ENCODE measurements at regions not wholly inside any gene's neighbourhood (a gene's known extent, or its start where the extent isn't known, plus 50 kb on each side); places are given as distances from the start of the nearest gene placed in this dataset.
A peak's percentile ranks its signal among the peaks of the same experiment; 100 is the strongest.

GRCh38 chr12:65755596-65755978 is 68.7 kb upstream of the HMGA2 start:
- Mint-ChIP-seq H3K27me3 (ENCODE audit: insufficient read depth, unreplicated experiment) (no peaks in the 10 kb centered on the region), H3K27ac (ENCODE audit: low read depth, unreplicated experiment) (no peak overlapping the region), H3K9me3 (ENCODE audit: unreplicated experiment) (peaks cover 4% of the 10 kb centered on the region), H3K36me3 (ENCODE audit: insufficient read depth, unreplicated experiment) (no peaks in the 10 kb centered on the region), H3K4me1 (ENCODE audit: insufficient read depth, unreplicated experiment) (peaks cover 7% of the 10 kb centered on the region), H3K4me3 (ENCODE audit: unreplicated experiment) (no peak overlapping the region)
- no peak for TF ChIP-seq CTCF (IDR thresholded peaks at IDR 0.05; ENCODE audit: unreplicated experiment)
- BruUV-seq (replicated peaks): no TSS peak
- DNase-seq (ENCODE audit: unreplicated experiment): peak; percentile 9
- ChIA-PET POLR2A (no interaction called here), CTCF (no interaction called here)
- intact Hi-C loops (cut with micrococcal nuclease): no loop called here

DNA sequence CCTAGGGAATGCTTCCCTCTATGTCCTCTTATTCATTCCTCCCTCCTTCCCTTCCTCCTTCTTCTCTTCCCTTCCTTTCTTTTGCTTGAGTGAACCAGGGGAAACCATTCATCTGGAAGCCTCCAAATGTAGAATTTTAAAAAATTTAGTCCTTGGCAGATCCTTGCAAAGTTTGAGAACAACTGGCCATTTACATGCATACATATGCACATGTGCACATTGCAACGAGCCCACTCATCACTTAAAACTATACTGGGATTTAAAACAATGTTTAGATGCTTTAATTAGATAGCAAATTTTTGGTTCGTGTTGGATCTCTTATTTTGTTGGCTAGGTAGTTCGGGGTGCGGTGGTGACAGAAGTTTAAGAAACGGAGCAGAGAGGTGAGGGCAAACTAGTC is 68.0 kb upstream of the HMGA2 start:
- H3K27ac Mint-ChIP-seq (ENCODE audit: low read depth, unreplicated experiment): no peak overlapping the region
- ChIA-PET CTCF (no interaction called here), POLR2A (no interaction called here)
- BruUV-seq (replicated peaks): no TSS peak
- no peaks in the 10 kb centered on the region for H3K36me3 Mint-ChIP-seq (ENCODE audit: insufficient read depth, unreplicated experiment)
- no peaks in the 10 kb centered on the region for H3K27me3 Mint-ChIP-seq (ENCODE audit: insufficient read depth, unreplicated experiment)
- intact Hi-C loops (cut with micrococcal nuclease): no loop called here
- peaks cover 8% of the 10 kb centered on the region for H3K9me3 Mint-ChIP-seq (ENCODE audit: unreplicated experiment)
- no peak for DNase-seq (ENCODE audit: unreplicated experiment)
- no peak overlapping the region for H3K4me3 Mint-ChIP-seq (ENCODE audit: unreplicated experiment)
- H3K4me1 Mint-ChIP-seq (ENCODE audit: insufficient read depth, unreplicated experiment): peaks cover 11% of the 10 kb centered on the region
- TF ChIP-seq CTCF (IDR thresholded peaks at IDR 0.05; ENCODE audit: unreplicated experiment): no peak

GRCh38 chr12:65756956-65757511 is 67.2 kb upstream of the HMGA2 start:
- peaks cover 11% of the 10 kb centered on the region for H3K4me1 Mint-ChIP-seq (ENCODE audit: insufficient read depth, unreplicated experiment)
- TF ChIP-seq CTCF (IDR thresholded peaks at IDR 0.05; ENCODE audit: unreplicated experiment): no peak
- ChIA-PET POLR2A (interaction anchor here (0.6 kb wide), 1 partner anchor 11 kb away, joined by 4 read pairs; no protein-coding TSS in a partner anchor), CTCF (no interaction called here)
- peaks cover 8% of the 10 kb centered on the region for H3K9me3 Mint-ChIP-seq (ENCODE audit: unreplicated experiment)
- no peak for DNase-seq (ENCODE audit: unreplicated experiment)
- no peaks in the 10 kb centered on the region for H3K27me3 Mint-ChIP-seq (ENCODE audit: insufficient read depth, unreplicated experiment)
- no peak overlapping the region for H3K4me3 Mint-ChIP-seq (ENCODE audit: unreplicated experiment)
- no TSS peak for BruUV-seq (replicated peaks)
- no peak overlapping the region for H3K27ac Mint-ChIP-seq (ENCODE audit: low read depth, unreplicated experiment)
- intact Hi-C loops (cut with micrococcal nuclease): no loop called here
- no peaks in the 10 kb centered on the region for H3K36me3 Mint-ChIP-seq (ENCODE audit: insufficient read depth, unreplicated experiment)

DNA sequence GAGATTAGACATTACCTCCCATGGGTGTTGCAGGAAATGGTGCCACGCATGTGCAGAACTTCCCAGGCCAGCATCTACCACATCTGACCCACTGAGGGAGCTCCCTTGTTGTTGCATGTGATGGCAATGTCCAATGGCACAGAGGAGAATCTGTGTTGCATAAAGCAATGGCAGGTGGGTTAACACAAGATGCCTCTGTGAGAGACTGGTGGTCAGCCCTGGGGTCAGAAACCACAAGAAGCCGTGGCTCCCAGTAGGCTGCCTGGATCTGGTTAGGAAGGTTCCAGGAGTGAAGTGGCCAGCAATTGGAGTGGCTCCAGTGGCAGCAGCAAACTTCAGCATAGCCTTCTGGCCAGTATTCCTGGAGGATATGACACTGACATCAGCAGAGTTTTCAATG is 65.9 kb upstream of the HMGA2 start:
- DNase-seq (ENCODE audit: unreplicated experiment): no peak
- no peak overlapping the region for H3K4me3 Mint-ChIP-seq (ENCODE audit: unreplicated experiment)
- H3K9me3 Mint-ChIP-seq (ENCODE audit: unreplicated experiment): peaks cover 8% of the 10 kb centered on the region
- BruUV-seq (replicated peaks): no TSS peak
- H3K36me3 Mint-ChIP-seq (ENCODE audit: insufficient read depth, unreplicated experiment): no peaks in the 10 kb centered on the region
- H3K27me3 Mint-ChIP-seq (ENCODE audit: insufficient read depth, unreplicated experiment): no peaks in the 10 kb centered on the region
- ChIA-PET POLR2A (interaction anchor here (0.6 kb wide), 1 partner anchor 16 kb away, joined by 3 read pairs; no protein-coding TSS in a partner anchor), CTCF (interaction anchor here (1.0 kb wide), 1 partner anchor 13 kb away, joined by 6 read pairs; no protein-coding TSS in a partner anchor)
- no peak for TF ChIP-seq CTCF (IDR thresholded peaks at IDR 0.05; ENCODE audit: unreplicated experiment)
- H3K27ac Mint-ChIP-seq (ENCODE audit: low read depth, unreplicated experiment): no peak overlapping the region
- H3K4me1 Mint-ChIP-seq (ENCODE audit: insufficient read depth, unreplicated experiment): peaks cover 11% of the 10 kb centered on the region
- intact Hi-C loops (cut with micrococcal nuclease): no loop called here
